Fibroblast of upper back skin (primary cell): ENCODE measurements at regions not wholly inside any gene's neighbourhood (a gene's known extent, or its start where the extent isn't known, plus 50 kb on each side); places are given as distances from the start of the nearest gene placed in this dataset.
"Not testable (repeated sequence)": the region's sequence is repeated elsewhere in the genome, so short reads cannot be mapped to it uniquely, and the experiment has no call there.

ENCODE experiments used
- DNase-seq: peaks from one replicate; pipeline ENCODE4 v3.0.0-alpha.2; 2013

- DNase-seq, result no peak
Measured at GRCh38 chr7:39758234-39758970, 135.0 kb downstream of the RALA start.

DNA sequence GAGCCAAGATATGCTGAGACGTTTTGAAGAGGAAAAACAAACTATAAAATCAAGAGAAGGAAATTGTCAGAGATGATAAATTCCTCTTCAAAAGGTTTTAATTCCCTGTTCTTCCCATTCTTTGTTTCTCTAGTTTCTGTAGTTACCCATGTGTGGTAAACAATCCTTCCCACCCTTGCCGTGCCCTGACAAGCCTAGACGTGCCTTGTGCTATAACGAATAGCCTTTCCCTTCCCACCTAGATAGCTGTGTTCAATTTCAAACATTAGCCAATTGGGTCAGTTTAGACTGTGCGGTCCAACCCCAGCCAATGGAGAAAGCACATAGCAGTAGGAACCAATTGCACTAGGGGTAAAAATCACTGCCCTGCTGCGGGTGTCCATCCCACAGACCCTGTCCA lies 138.1 kb downstream of the RALA start:
- DNase-seq, result no peak

- peak; percentile 48 for DNase-seq
Measured at GRCh38 chr7:39762466-39762865, 139.1 kb downstream of the RALA start.

DNA sequence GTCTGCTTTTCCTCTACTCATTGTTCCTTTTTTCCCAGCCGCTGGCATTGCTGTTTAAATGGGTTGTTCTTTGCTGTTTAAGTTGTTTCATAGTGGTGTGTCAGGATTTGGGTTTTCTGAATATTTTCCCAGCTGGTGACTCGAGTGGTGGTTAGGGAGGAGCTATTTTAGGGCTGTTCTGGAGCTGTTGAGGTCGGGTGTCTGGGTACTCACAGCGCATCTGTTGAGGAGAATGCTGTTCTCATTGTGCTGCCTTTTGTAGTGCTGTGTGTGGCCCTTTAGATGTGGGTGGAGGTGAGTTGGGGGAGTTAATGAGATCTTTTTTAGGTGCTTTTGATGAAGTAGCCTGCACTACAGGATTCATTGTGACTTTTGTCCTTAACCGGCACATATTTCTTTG lies 139.5 kb downstream of the RALA start:
- DNase-seq, result peak; percentile 56

DNA sequence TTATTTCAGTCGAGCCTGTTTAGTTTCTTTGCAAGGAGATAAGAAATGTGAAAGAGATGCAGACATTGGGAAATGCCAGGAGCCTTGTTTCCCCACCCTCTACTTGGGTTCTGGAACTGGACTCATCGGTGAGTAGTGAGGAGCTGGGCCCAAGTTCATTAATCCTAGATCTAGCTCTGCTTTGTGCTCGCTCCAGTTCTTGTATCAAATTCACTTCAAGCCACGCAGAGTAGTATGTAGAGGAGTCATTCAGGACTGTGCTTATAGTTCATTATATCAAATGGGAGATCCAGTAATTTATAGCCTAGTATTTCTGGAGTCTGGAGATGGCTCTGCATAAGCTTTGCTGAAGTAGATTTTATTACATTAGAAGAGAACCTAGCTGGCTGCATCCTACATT lies 142.5 kb downstream of the RALA start:
- DNase-seq, result not testable (repeated sequence)

DNA sequence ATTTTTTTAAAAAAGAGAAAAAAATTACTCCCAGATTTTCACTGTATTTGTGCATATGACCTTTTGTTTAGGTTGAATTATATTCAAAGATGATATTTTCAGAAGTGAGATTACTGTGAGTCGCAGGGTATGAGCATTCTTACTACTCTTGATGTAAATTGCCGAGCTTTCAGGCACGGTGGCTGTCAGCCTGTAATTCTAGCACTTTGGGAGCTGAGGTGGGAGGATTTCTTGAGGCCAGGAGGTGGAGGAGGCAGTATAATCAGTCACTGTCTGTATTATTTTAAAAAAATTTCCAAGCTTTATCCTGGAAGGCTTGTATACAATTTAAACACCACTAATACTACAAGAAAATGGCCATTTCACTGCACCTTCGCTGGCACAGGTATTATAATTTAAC lies 145.1 kb downstream of the RALA start:
- DNase-seq, result not testable (repeated sequence)

GRCh38 chr7:39774341-39774851 lies 151.0 kb downstream of the RALA start:
- not testable (repeated sequence) for DNase-seq

GRCh38 chr7:39781557-39781956 lies 158.2 kb downstream of the RALA start:
- peak; percentile 28 for DNase-seq

DNA sequence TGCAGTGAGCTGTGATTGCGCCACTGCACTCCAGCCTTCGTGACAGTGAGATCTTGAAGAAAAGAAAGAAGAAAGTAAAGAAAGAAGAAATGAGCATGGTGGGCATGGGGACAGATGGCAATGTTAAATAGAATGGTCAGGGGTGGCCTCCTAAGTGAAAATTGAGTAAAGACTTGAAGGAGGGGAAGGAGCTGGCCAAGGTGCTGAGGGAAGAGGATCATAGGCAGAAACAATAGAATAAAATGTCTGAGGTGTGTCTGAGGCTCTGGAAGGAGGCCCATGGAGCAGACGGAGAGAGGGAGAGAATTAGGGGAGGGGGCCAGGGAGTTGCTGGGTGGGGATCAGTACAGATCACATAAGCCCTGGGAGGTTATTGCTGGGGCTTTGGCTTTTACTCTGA lies 163.1 kb downstream of the RALA start:
- not testable (repeated sequence) for DNase-seq

- DNase-seq, result peak; percentile 2
Measured at GRCh38 chr7:39791035-39791434, 159.0 kb upstream of the CDK13 start.

DNA sequence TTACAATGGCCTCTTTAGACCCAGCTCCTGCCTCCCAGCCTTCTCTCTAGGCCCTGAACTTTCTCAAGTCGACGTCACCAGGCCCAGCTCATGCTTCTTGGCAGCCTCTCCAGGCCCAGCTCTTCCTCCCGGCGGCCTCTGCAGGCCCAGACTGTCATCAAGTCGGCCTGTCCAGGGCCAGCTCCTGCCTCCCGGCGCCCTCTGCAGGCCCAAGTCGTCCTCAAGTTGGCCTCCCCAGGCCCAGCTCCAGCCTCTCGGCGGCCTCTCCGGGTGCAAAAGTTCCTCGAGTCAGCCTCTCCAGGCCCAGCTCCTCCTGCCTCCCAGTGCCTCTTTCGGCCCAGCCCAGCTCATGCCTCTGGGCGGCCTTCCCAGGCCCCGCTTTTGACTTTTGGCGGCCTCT lies 158.1 kb upstream of the CDK13 start:
- peak; percentile 14 for DNase-seq

DNA sequence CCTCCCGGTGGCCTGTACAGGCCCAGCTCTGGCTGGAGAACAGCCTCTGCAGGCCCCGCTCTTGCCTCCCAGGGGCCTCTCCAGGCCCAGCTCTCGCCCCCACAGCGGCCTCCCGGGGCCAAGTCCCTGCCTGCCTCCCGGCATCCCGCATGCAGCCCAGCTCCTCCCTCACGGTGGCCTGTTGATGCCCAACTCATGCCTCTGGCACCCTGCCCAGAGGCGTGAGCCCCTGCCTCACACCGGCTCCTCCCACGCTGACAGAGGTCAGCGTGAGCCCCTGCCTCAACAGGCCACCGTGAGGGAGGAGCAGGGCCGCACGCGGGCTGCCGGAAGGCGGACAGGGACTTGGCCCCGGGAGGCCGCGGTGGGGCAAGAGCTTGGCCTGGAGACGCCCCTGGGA lies 157.0 kb upstream of the CDK13 start:
- not testable (repeated sequence) for DNase-seq

DNA sequence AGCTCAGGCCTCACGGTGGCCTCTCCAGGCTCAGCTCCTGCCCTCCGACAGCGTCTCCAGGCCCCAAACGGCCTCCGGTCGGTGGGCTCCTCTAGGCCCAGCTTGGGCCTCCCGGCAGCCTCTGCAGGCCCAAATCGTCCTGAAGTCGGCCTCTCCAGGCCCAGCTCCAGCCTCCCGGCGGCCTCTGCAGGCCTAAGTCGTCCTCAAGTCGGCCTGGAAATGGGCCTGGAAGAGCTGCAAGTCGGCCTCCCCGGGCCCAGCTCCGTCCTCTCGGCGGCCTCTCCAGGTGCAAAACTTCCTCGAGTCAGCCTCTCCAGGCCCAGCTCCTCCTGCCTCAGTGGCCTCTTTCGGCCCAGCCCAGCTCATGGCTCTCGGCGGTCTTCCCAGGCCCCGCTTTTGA lies 156.2 kb upstream of the CDK13 start:
- not testable (repeated sequence) for DNase-seq

GRCh38 chr7:39796947-39797346 lies 153.1 kb upstream of the CDK13 start:
- not testable (repeated sequence) for DNase-seq

GRCh38 chr7:39798077-39798476 lies 152.0 kb upstream of the CDK13 start:
- DNase-seq, result not testable (repeated sequence)

DNA sequence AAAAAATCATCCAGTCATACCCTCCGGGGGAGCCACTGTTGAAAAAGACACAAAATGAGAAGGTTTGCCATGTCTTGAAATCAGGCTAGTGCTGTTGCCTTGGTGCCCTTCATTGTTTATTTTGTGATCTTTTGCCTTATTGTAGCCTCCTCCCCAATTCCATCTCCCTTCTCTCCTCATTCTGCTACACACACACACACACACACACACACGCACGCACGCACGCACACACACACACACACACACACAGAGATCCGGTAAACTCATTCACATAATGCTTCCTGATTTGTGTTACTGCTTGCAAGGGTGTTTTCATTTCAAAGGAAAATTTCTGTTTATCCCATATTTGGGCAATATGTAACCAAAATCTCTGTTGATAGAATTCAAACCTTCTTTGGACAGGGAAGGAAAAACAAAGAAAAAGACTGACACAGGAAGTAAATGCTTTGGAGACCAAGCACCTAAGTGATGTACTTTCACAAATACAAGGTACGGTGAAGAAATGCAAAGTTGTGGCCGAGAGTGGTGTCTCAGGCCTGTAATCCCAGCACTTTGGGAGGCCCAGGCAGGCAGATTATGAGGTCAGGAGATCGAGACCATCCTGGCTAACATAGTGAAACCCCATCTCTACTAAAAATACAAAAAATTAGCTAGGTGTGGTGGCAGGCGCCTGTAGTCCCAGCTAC lies 141.1 kb upstream of the CDK13 start:
- no peak for DNase-seq

- DNase-seq, result no peak
Measured at GRCh38 chr7:39810204-39810642, 139.8 kb upstream of the CDK13 start.

- DNase-seq, result no peak
Measured at GRCh38 chr7:39810710-39811109, 139.3 kb upstream of the CDK13 start.

DNA sequence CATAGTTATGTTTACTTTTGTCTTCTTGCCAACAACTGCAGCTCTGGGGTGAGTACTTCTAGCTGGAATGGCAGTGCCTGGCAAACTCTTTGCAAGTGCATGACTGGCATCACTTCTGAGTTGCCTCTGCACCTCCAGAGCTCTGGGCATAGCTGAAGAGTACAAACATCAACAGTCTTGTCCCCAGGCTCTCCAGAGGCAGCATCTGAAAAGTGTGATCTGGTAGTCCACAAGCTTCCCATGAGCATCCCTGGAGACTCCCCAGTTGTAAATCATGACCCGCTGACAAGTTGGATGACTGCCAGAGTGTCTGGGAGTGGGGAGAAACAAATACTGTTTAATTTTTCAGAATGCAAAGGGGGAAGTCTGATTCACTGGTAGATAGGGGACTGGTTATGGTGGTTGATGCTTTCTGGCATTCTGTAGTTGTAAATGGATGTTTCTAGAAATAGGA lies 138.9 kb upstream of the CDK13 start:
- DNase-seq, result peak; percentile 83

GRCh38 chr7:39816462-39817060 lies 133.5 kb upstream of the CDK13 start:
- no peak for DNase-seq

GRCh38 chr7:39819514-39819913 lies 130.5 kb upstream of the CDK13 start:
- DNase-seq, result no peak

GRCh38 chr7:39824456-39825200 lies 125.4 kb upstream of the CDK13 start:
- DNase-seq, result no peak

DNA sequence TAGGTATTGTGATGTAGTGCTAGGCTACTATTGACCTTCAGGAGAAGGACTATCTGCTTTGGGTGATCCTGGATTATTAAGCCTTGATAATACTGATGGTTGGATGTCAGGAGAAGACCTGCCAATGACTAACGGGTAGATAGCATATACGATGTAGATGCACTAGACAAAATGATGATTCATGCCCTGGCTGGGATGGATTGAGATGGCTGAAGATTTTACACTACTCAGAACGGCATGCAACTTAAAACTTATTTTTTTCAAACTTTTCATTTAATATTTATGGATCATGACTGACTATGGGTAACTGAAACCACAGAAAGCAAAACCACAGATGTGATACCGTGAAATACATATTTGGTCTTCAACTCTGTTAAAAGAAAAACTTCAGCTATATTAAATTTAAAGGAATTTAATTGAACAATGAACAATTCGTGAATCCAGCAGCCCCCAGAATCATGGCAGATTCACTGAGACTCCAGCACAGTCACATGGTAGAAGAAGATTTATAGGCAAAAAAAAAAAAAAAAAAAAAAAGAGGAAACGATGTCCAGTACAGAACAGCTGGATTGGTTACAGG lies 124.6 kb upstream of the CDK13 start:
- peak; percentile 52 for DNase-seq
